ENCODE measurements at regions not wholly inside any gene's neighbourhood (a gene's known extent, or its start where the extent isn't known, plus 50 kb on each side); places are given as distances from the start of the nearest gene placed in this dataset.

- Histone ChIP-seq H3K4me2 (no peak overlapping the region), H3K4me3 (no peak overlapping the region), H3K9me3 (no peaks in the 10 kb centered on the region), H3K27ac (no peak overlapping the region), H3K4me1 (no peaks in the 10 kb centered on the region)
- TF ChIP-seq HOXA7 (CRISPR knock-in tag; IDR thresholded peaks at IDR 0.05), result no peak
- no peak for TF ChIP-seq EHF (CRISPR knock-in tag; IDR thresholded peaks at IDR 0.05)
- TF ChIP-seq, protein P1, sequence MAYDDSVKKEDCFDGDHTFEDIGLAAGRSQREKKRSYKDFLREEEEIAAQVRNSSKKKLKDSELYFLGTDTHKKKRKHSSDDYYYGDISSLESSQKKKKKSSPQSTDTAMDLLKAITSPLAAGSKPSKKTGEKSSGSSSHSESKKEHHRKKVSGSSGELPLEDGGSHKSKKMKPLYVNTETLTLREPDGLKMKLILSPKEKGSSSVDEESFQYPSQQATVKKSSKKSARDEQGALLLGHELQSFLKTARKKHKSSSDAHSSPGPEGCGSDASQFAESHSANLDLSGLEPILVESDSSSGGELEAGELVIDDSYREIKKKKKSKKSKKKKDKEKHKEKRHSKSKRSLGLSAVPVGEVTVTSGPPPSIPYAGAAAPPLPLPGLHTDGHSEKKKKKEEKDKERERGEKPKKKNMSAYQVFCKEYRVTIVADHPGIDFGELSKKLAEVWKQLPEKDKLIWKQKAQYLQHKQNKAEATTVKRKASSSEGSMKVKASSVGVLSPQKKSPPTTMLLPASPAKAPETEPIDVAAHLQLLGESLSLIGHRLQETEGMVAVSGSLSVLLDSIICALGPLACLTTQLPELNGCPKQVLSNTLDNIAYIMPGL (CRISPR knock-in tag; IDR thresholded peaks at IDR 0.05; ENCODE audit: borderline replicate concordance), result no peak
- TF ChIP-seq MAZ (IDR thresholded peaks at IDR 0.05; ENCODE audit: borderline replicate concordance, low read depth, low read length), result no peak
- TF ChIP-seq CHD2 (IDR thresholded peaks at IDR 0.05; ENCODE audit: low read length, partially characterized antibody), result no peak
- ChIA-PET POLR2A (no interaction called here), CTCF (no interaction called here)
- no peak for FAIRE-seq
- ATAC-seq, result no peak
- 55% methylated on average over 3 of the region's 3 CpGs for WGBS (ENCODE audit: missing lambda C conversion rate)
- no peak for DNase-seq (ENCODE audit: low read depth in 1 of 2, low spot score in 1 of 2)
Observed at GRCh38 chr13:90039516-90039915, 1308.0 kb upstream of the MIR17HG start.

GRCh38 chr13:90047600-90047999 lies 1299.9 kb upstream of the MIR17HG start:
- Histone ChIP-seq H3K4me2 (no peak overlapping the region), H3K9me3 (no peaks in the 10 kb centered on the region), H3K4me3 (no peak overlapping the region), H3K4me1 (no peaks in the 10 kb centered on the region), H3K27ac (no peak overlapping the region)
- TF ChIP-seq FOSB (CRISPR knock-in tag; IDR thresholded peaks at IDR 0.05) (no peak), CEBPB (IDR thresholded peaks at IDR 0.05) (no peak), USF2 (IDR thresholded peaks at IDR 0.05) (no peak), NPAS2 (CRISPR knock-in tag; IDR thresholded peaks at IDR 0.05; ENCODE audit: borderline replicate concordance) (no peak), RFX5 (IDR thresholded peaks at IDR 0.05) (no peak), HOXB13 (CRISPR knock-in tag; IDR thresholded peaks at IDR 0.05; ENCODE audit: low read depth) (no peak), BHLHE40 (IDR thresholded peaks at IDR 0.05; ENCODE audit: low read depth, low read length) (no peak), RARB (CRISPR knock-in tag; IDR thresholded peaks at IDR 0.05) (no peak), KDM1A (IDR thresholded peaks at IDR 0.05; ENCODE audit: low read depth) (no peak), RAD21 (conservative IDR thresholded peaks at IDR 0.05 in 1 of 2, IDR thresholded peaks at IDR 0.05 in 1 of 2) (no peak), FOXS1 (CRISPR knock-in tag; IDR thresholded peaks at IDR 0.05) (no peak), ATOH8 (CRISPR knock-in tag; IDR thresholded peaks at IDR 0.05; ENCODE audit: low read depth) (no peak), SREBF2 (IDR thresholded peaks at IDR 0.05) (no peak), JUNB (IDR thresholded peaks at IDR 0.05) (no peak), RCOR1 (IDR thresholded peaks at IDR 0.05; ENCODE audit: low read depth, low read length) (no peak), EHF (CRISPR knock-in tag; IDR thresholded peaks at IDR 0.05) (no peak), EP300 (IDR thresholded peaks at IDR 0.05) (no peak), EHMT2 (IDR thresholded peaks at IDR 0.05; ENCODE audit: low read depth) (no peak)
- ATAC-seq, result no peak
- ChIA-PET POLR2A (no interaction called here), CTCF (interaction anchor here (1.0 kb wide), 1 partner anchor 963 kb away, joined by 3 read pairs; no protein-coding TSS in a partner anchor)
- FAIRE-seq, result no peak
- no peak for DNase-seq (ENCODE audit: low read depth in 1 of 2, low spot score in 1 of 2)
- WGBS (ENCODE audit: missing lambda C conversion rate), result 80% methylated on average over 2 of the region's 2 CpGs
